Coronary artery (tissue), 2 donors: ENCODE measurements at regions not wholly inside any gene's neighbourhood (a gene's known extent, or its start where the extent isn't known, plus 50 kb on each side); places are given as distances from the start of the nearest gene placed in this dataset.

Experiments
- DNase-seq: peaks from one replicate; pipeline ENCODE4 v3.0.0-alpha.2; 2017; ENCODE audit warnings: low spot score
- H3K27ac ChIP-seq, 2 donors: fragments of 200-600 bp; sonication (generic); one replicate each; pipeline ENCODE4 v1.5.1; 2016 to 2019
- H3K4me3 ChIP-seq: fragments of 200-600 bp; sonication (generic); 2 replicates; pipeline ENCODE4 v1.5.1; 2016; ENCODE audit warnings: mild to moderate bottlenecking, moderate library complexity
- CTCF ChIP-seq: fragments of 200-600 bp; sonication (generic); IDR thresholded peaks from one replicate; pipeline ENCODE4 v1.5.1; 2019; ENCODE audit warnings: antibody characterized with exemption

- Histone ChIP-seq H3K27ac (no peak overlapping the region), H3K4me3 (no peak overlapping the region)
- TF ChIP-seq CTCF = no peak
- no peak for DNase-seq
Observed at GRCh38 chr17:12600349-12600748, 65.3 kb upstream of the MYOCD start.

GRCh38 chr17:12603566-12603965 is 62.1 kb upstream of the MYOCD start:
- Histone ChIP-seq H3K4me3 (no peak overlapping the region), H3K27ac (no peak overlapping the region)
- DNase-seq = no peak
- TF ChIP-seq CTCF = no peak

- no peak for TF ChIP-seq CTCF
- Histone ChIP-seq H3K4me3 (no peak overlapping the region), H3K27ac (no peak overlapping the region)
- no peak for DNase-seq
Observed at GRCh38 chr17:12605222-12605621, 60.5 kb upstream of the MYOCD start.

- TF ChIP-seq CTCF = no peak
- Histone ChIP-seq H3K4me3 (no peak overlapping the region), H3K27ac (peak overlapping the region in 1 of 2 donors; percentile 2)
- no peak for DNase-seq
Observed at GRCh38 chr17:12613566-12613965, 52.1 kb upstream of the MYOCD start.
